HG03460 (cell line): ENCODE measurements at regions not wholly inside any gene's neighbourhood (a gene's known extent, or its start where the extent isn't known, plus 50 kb on each side); places are given as distances from the start of the nearest gene placed in this dataset.

Experiments
- ATAC-seq: cut with Tn5 transposase; IDR thresholded peaks from one replicate; pipeline ENCODE4 v1.9.1; 2021; ENCODE audit not compliant: unreplicated experiment

- no peak for ATAC-seq
Observed at GRCh38 chr2:219946021-219946420, 318.6 kb downstream of the SLC4A3 start.

GRCh38 chr2:219946529-219946928 lies 319.1 kb downstream of the SLC4A3 start:
- no peak for ATAC-seq

- ATAC-seq, result no peak
Observed at GRCh38 chr2:219947575-219947974, 320.1 kb downstream of the SLC4A3 start.

GRCh38 chr2:219949053-219949452 lies 321.6 kb downstream of the SLC4A3 start:
- no peak for ATAC-seq

GRCh38 chr2:219951099-219951498 lies 323.7 kb downstream of the SLC4A3 start:
- no peak for ATAC-seq

GRCh38 chr2:219954331-219954730 lies 326.9 kb downstream of the SLC4A3 start:
- ATAC-seq, result no peak

- ATAC-seq, result no peak
Observed at GRCh38 chr2:219957820-219958219, 330.4 kb downstream of the SLC4A3 start.

- no peak for ATAC-seq
Observed at GRCh38 chr2:219958941-219959340, 331.5 kb downstream of the SLC4A3 start.

- ATAC-seq, result no peak
Observed at GRCh38 chr2:219959471-219959870, 332.0 kb downstream of the SLC4A3 start.

GRCh38 chr2:219961947-219962498 lies 334.6 kb downstream of the SLC4A3 start:
- ATAC-seq, result no peak

- ATAC-seq, result no peak
Observed at GRCh38 chr2:219962801-219963200, 335.4 kb downstream of the SLC4A3 start.

- no peak for ATAC-seq
Observed at GRCh38 chr2:219965287-219966194, 338.1 kb downstream of the SLC4A3 start.

GRCh38 chr2:219967247-219968245 lies 340.1 kb downstream of the SLC4A3 start:
- no peak for ATAC-seq

GRCh38 chr2:219968685-219969345 lies 341.4 kb downstream of the SLC4A3 start:
- no peak for ATAC-seq

GRCh38 chr2:219969508-219969907 lies 342.1 kb downstream of the SLC4A3 start:
- ATAC-seq, result no peak

GRCh38 chr2:219973136-219973535 lies 345.7 kb downstream of the SLC4A3 start:
- ATAC-seq, result no peak

GRCh38 chr2:219976871-219977270 lies 349.4 kb downstream of the SLC4A3 start:
- no peak for ATAC-seq

- no peak for ATAC-seq
Observed at GRCh38 chr2:219980638-219981037, 353.2 kb downstream of the SLC4A3 start.

GRCh38 chr2:219983836-219984235 lies 356.4 kb downstream of the SLC4A3 start:
- no peak for ATAC-seq

- no peak for ATAC-seq
Observed at GRCh38 chr2:219985017-219985416, 357.6 kb downstream of the SLC4A3 start.

- ATAC-seq, result no peak
Observed at GRCh38 chr2:219987830-219988229, 360.4 kb downstream of the SLC4A3 start.
